ENCODE measurements at regions not wholly inside any gene's neighbourhood (a gene's known extent, or its start where the extent isn't known, plus 50 kb on each side); places are given as distances from the start of the nearest gene placed in this dataset.

DNA sequence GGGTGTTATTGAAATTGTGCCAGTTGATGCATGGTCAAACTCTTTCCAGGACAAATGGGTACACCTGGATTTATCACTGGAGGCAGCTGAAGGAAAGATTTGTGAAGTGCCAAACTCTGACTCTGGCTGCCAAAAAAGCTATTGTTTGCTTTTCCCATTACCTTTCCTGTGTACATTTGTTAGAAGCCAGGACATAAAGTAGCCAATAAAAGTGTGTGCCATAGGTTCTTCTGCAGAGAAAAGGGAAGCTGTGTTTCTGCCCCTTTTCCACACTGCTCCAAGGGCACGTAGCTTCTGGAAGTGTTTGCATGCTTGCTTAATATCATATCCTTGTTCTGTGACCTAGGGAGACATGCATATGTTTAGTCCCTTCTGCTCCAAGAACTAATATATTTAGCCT lies 1114.4 kb downstream of the SLC16A7 start:
- no TSS peak for BruUV-seq (replicated peaks)
- Histone ChIP-seq H3K4me1 (replicated peaks; ENCODE audit: insufficient read depth) (no peaks in the 10 kb centered on the region), H3K9me3 (ENCODE audit: insufficient read depth, low read depth) (no peaks in the 10 kb centered on the region), H3K79me2 (ENCODE audit: low read depth) (no peaks in the 10 kb centered on the region), H3K4me2 (no peak overlapping the region), H3K27me3 (ENCODE audit: insufficient read depth, low read depth) (no peaks in the 10 kb centered on the region), H3K27ac (no peak overlapping the region), H2AFZ (no peak overlapping the region), H3K36me3 (ENCODE audit: low read depth) (no peaks in the 10 kb centered on the region), H4K20me1 (ENCODE audit: insufficient read depth) (no peaks in the 10 kb centered on the region), H3K9me2 (ENCODE audit: insufficient read depth) (no peaks in the 10 kb centered on the region), H3F3A (ENCODE audit: insufficient read depth, low read depth) (no peaks in the 10 kb centered on the region), H3K4me3 (no peak overlapping the region)
- CTCF ChIA-PET: no interaction called here
- DNase-seq: no peak
- intact Hi-C loops (cut with micrococcal nuclease; ENCODE audit: unreplicated experiment): no loop called here
- TF ChIP-seq CTCF (conservative IDR thresholded peaks at IDR 0.05) (no peak), EZH2 (IDR thresholded peaks at IDR 0.05; ENCODE audit: low read depth) (no peak)
- POLR2A ChIA-PET (ENCODE audit: unreplicated experiment): no interaction called here

GRCh38 chr12:60714141-60714900 lies 1118.5 kb downstream of the SLC16A7 start:
- H3K79me2 ChIP-seq (ENCODE audit: low read depth): no peaks in the 10 kb centered on the region
- ChIA-PET POLR2A (ENCODE audit: unreplicated experiment) (no interaction called here), CTCF (no interaction called here)
- no peak overlapping the region for H3K27ac ChIP-seq
- no peaks in the 10 kb centered on the region for H4K20me1 ChIP-seq (ENCODE audit: insufficient read depth)
- no peak overlapping the region for H3K4me3 ChIP-seq
- intact Hi-C loops (cut with micrococcal nuclease; ENCODE audit: unreplicated experiment): no loop called here
- H3F3A ChIP-seq (ENCODE audit: insufficient read depth, low read depth): no peaks in the 10 kb centered on the region
- H2AFZ ChIP-seq: no peak overlapping the region
- H3K4me2 ChIP-seq: no peak overlapping the region
- no TSS peak for BruUV-seq (replicated peaks)
- no peak for DNase-seq
- H3K9me3 ChIP-seq (ENCODE audit: insufficient read depth, low read depth): no peaks in the 10 kb centered on the region
- no peaks in the 10 kb centered on the region for H3K36me3 ChIP-seq (ENCODE audit: low read depth)
- H3K27me3 ChIP-seq (ENCODE audit: insufficient read depth, low read depth): no peaks in the 10 kb centered on the region
- no peak for TF ChIP-seq CTCF (conservative IDR thresholded peaks at IDR 0.05)
- no peak for TF ChIP-seq EZH2 (IDR thresholded peaks at IDR 0.05; ENCODE audit: low read depth)
- no peaks in the 10 kb centered on the region for H3K4me1 ChIP-seq (replicated peaks; ENCODE audit: insufficient read depth)
- H3K9me2 ChIP-seq (ENCODE audit: insufficient read depth): no peaks in the 10 kb centered on the region

DNA sequence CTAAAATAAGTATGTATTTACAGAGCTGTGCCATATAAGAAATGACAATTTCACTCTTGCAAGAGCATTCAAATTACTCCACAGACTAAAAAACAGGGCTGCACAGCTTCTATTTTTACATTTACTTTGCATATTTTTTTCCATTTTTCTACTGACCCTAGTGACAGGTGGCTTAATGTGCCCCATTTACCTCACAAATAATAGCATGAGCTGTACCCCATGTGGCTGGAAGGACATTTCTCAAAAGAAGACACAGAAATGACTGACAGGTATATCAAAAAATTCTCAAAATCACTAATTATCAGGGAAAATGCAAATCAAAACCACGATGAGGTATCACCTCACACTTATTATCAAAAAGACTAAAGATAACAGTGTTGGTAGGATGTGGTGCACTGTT lies 1128.6 kb downstream of the SLC16A7 start:
- Histone ChIP-seq H3K27me3 (ENCODE audit: insufficient read depth, low read depth) (no peaks in the 10 kb centered on the region), H3K4me3 (no peak overlapping the region), H3K36me3 (ENCODE audit: low read depth) (no peaks in the 10 kb centered on the region), H3K4me2 (no peak overlapping the region), H3K9me3 (ENCODE audit: insufficient read depth, low read depth) (no peaks in the 10 kb centered on the region), H4K20me1 (ENCODE audit: insufficient read depth) (no peaks in the 10 kb centered on the region), H3K79me2 (ENCODE audit: low read depth) (no peaks in the 10 kb centered on the region), H3K4me1 (replicated peaks; ENCODE audit: insufficient read depth) (no peaks in the 10 kb centered on the region), H2AFZ (no peak overlapping the region), H3K27ac (no peak overlapping the region), H3F3A (ENCODE audit: insufficient read depth, low read depth) (no peaks in the 10 kb centered on the region), H3K9me2 (ENCODE audit: insufficient read depth) (no peaks in the 10 kb centered on the region)
- no peak for DNase-seq
- intact Hi-C loops (cut with micrococcal nuclease; ENCODE audit: unreplicated experiment): no loop called here
- CTCF ChIA-PET: no interaction called here
- BruUV-seq (replicated peaks): no TSS peak
- POLR2A ChIA-PET (ENCODE audit: unreplicated experiment): no interaction called here
- no peak for TF ChIP-seq CTCF (conservative IDR thresholded peaks at IDR 0.05)
- no peak for TF ChIP-seq EZH2 (IDR thresholded peaks at IDR 0.05; ENCODE audit: low read depth)
